HG03135 (cell line): ENCODE measurements at regions not wholly inside any gene's neighbourhood (a gene's known extent, or its start where the extent isn't known, plus 50 kb on each side); places are given as distances from the start of the nearest gene placed in this dataset.
A peak's percentile ranks its signal among the peaks of the same experiment; 100 is the strongest.
"Not testable (repeated sequence)": the region's sequence is repeated elsewhere in the genome, so short reads cannot be mapped to it uniquely, and the experiment has no call there.

ENCODE experiments used
- ATAC-seq: cut with Tn5 transposase; IDR thresholded peaks from one replicate; pipeline ENCODE4 v1.9.1; 2021; ENCODE audit warnings: mild to moderate bottlenecking, moderate library complexity; ENCODE audit not compliant: unreplicated experiment

DNA sequence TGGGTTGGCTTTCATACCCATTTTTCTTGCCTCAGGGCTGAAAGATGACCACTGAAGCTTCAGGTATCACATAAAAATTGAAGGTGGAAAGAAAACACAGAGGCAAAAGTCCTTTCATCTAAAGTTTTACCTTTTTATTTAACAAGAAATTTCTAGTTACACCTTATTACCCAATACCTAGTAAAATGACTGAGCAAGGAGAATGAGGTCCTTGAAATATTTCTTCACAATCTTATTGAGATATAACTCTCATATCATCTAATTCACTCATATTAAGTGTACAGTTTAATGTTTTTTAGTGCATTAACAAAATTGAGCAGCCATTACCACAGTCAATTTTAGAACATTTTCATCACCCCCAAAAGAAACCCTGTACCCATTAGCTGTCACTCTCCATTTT is 112.9 kb upstream of the ADTRP start:
- no peak for ATAC-seq

GRCh38 chr6:11890849-11891248 is 112.2 kb upstream of the ADTRP start:
- no peak for ATAC-seq

GRCh38 chr6:11890209-11890608 is 111.6 kb upstream of the ADTRP start:
- no peak for ATAC-seq

- no peak for ATAC-seq
These were observed 111.0 kb upstream of the ADTRP start for GRCh38 chr6:11889572-11889971.

DNA sequence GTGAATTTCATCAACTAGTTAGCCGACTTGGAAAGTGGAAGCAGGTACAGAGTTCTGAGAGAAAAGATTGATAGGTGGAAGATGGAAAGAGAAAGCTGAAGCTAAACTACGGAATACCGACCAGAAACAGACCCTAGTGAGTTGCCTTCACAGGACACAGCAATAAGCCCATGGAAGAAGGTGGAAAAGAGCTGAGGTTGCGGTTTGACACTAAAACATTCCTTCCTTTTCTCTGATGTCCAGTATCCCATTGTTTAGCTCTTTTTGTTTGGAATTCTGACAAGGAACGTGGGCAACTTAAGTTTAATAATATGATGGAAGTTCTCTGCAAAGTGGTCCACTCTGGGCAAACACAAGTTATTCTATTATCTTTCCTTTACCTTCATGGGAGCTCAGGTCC is 110.1 kb upstream of the ADTRP start:
- ATAC-seq: no peak

GRCh38 chr6:11885159-11885558 is 106.6 kb upstream of the ADTRP start:
- ATAC-seq: no peak

- not testable (repeated sequence) for ATAC-seq
These were observed 104.9 kb upstream of the ADTRP start for GRCh38 chr6:11883471-11883870.

DNA sequence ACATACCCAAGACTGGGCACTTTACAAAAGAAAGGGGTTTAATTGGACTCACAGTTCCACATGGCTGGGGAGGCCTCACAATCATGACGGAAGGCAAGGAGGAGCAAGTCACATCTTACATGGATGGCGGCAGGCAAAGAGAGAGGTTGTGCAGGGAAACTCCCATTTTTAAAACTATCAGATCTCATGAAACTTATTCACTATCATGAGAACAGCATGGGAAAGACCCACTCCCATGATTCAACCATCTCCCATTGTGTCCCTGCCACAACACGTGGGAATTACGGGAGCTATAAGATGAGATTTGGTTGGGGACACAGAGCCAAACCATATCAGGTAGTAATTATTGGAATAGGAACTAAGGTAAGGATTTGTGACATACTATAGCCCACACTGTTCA is 101.6 kb upstream of the ADTRP start:
- ATAC-seq: not testable (repeated sequence)

GRCh38 chr6:11878735-11879134 is 100.1 kb upstream of the ADTRP start:
- ATAC-seq: no peak

DNA sequence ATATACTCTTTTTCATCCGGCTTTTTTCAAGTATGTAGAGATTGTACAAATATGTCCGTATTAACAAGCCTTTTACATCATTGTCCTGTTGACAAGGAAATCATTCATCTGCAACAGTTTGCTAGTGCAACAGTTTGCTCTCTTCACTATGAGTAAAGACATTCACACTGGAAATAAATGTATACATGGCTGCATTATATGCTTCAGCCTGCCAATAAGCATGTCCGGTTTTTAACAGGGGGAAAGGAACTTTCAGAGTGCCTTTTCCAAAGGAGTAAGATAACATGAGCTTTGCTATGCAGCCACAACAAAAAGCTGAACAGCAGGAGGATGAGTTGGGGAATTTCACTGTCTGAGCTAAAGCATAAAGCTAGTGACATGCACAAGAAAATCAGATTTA is 99.4 kb upstream of the ADTRP start:
- no peak for ATAC-seq

DNA sequence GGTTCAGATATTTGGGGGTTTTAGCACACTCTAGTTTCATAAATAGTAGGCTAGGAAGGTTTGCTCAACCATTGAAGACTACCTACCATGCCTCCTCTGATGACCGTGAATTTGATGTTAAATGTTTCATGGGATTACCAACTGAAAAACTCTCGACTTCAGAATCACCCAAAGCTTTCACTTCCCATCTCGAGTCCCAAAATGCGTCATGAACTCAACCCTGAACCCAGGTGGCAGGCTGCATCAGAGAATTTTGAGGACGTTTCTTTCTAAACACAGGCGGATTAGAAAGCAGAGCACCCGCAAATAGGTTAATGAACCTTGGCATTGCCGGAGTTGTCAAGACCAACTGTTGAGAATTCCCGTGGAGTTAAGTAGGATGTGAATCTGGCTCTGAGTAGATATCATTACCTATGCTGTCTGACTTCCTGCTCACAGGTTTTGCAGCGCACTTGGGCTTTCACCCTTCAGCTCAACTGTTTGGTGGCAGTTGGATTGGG is 98.4 kb upstream of the ADTRP start:
- peak; percentile 49 for ATAC-seq

GRCh38 chr6:11875325-11876109 is 96.9 kb upstream of the ADTRP start:
- no peak for ATAC-seq

GRCh38 chr6:11869672-11870340 is 91.2 kb upstream of the ADTRP start:
- ATAC-seq: no peak

DNA sequence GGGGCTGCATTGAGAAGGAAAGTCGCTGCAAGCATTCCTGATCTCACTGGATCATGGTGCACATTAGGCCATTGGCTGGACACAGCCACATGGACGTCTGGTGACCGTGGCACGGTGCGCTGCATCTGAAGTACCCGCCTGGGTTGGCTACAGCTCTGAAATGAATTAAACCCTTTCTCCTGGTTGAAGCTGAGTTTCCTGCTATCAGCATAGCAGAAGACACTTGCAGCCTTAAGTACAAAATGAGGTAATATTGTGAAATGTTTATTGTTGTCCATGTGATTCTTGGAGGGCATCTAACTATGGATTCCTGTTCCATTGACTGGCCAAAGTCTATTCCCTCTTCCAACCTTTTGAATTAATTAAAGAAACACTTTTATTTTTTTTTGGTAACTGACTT is 89.8 kb upstream of the ADTRP start:
- ATAC-seq: no peak

GRCh38 chr6:11865680-11866300 is 87.2 kb upstream of the ADTRP start:
- no peak for ATAC-seq

GRCh38 chr6:11858439-11858838 is 79.8 kb upstream of the ADTRP start:
- no peak for ATAC-seq

DNA sequence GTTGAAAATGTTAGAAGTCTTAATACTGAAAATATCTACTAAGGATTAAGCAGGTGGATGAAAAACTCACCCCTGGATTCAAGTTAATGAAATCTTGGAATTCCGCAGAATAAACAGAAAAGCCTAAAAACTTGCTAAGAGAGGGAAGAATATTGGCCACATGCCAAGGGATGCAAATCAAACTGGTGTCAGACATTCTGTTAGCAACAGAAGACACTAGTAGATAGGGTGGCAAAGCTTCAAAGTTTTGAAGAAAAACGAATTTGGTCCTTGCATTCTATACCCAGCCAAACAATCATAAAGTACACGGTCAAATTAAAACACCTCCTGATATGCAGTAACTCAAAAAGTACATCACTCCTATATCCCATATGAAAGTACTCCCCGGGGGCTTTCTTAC is 77.1 kb upstream of the ADTRP start:
- ATAC-seq: no peak

GRCh38 chr6:11854408-11855165 is 76.0 kb upstream of the ADTRP start:
- ATAC-seq: no peak

GRCh38 chr6:11853678-11854407 is 75.2 kb upstream of the ADTRP start:
- no peak for ATAC-seq

GRCh38 chr6:11852061-11852651 is 73.6 kb upstream of the ADTRP start:
- ATAC-seq: no peak
